ENCODE measurements at regions not wholly inside any gene's neighbourhood (a gene's known extent, or its start where the extent isn't known, plus 50 kb on each side); places are given as distances from the start of the nearest gene placed in this dataset.

DNA sequence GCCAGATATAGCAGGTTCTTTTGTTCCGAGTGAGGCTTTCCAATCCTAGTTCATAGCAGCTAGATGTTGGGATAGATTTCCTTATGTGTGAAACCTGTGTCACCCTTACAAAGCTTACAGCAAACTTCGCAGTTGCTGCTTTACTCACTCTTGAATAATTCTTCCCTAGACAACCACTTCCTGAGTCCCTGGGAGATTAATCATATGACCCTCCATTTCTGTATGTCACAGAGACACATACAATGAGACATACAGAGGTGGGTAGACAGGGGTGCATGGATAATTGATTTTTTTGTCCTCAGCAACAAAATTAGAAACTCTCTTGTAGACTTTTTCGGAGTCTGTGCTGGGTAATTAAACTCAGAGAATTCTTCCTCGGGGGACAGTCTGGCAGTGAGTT is 163.2 kb downstream of the NSUN3 start:
- Histone ChIP-seq H3K4me3 (ENCODE audit: control extremely low read depth in 1 of 5, extremely low read depth in 1 of 5, insufficient read depth in 1 of 5, low read depth in 2 of 5, low read length in 4 of 5) (no peak overlapping the region), H3K27ac (ENCODE audit: low read length in 2 of 2) (no peak overlapping the region), H4K20me1 (ENCODE audit: control insufficient read depth, insufficient read depth, low read length, poor library complexity, severe bottlenecking) (no peaks in the 10 kb centered on the region), H2AFZ (ENCODE audit: insufficient read depth, low read depth, low read length, poor library complexity, severe bottlenecking) (no peak overlapping the region), H3K4me1 (ENCODE audit: control insufficient read depth in 2 of 2, insufficient read depth in 2 of 2, low read length in 2 of 2) (no peaks in the 10 kb centered on the region), H3K9me3 (ENCODE audit: control extremely low read depth in 1 of 3, control insufficient read depth in 2 of 3, insufficient read depth in 1 of 3, low read length in 2 of 3) (peaks cover 0 to 1% (median 1%) of the 10 kb centered on the region in 3 donors), H3K27me3 (replicated peaks in 1 of 4; ENCODE audit: control extremely low read depth in 1 of 4, control insufficient read depth in 3 of 4, insufficient read depth in 4 of 4, low read length in 3 of 4) (no peaks in the 10 kb centered on the region), H3K4me2 (replicated peaks; ENCODE audit: low read depth, low read length, poor library complexity, severe bottlenecking) (no peak overlapping the region), H3K9ac (ENCODE audit: low read length) (no peak overlapping the region), H3K36me3 (replicated peaks in 1 of 2; ENCODE audit: control extremely low read depth in 1 of 2, control insufficient read depth in 1 of 2, extremely low read depth in 1 of 2, insufficient read depth in 2 of 2, low read length in 1 of 2) (no peaks in the 10 kb centered on the region), H3K79me2 (ENCODE audit: control insufficient read depth, insufficient read depth, low read length) (no peaks in the 10 kb centered on the region)
- H3K4me3 Mint-ChIP-seq = no peak overlapping the region
- no peaks in the 10 kb centered on the region for H3K4me1 Mint-ChIP-seq
- POLR2A ChIA-PET = no interaction called here
- H3K27me3 Mint-ChIP-seq = no peaks in the 10 kb centered on the region
- no peak for DNase-seq
- no peak overlapping the region for H3K27ac Mint-ChIP-seq
- no CpG with 5 or more reads among the region's 4 CpGs for WGBS (ENCODE audit: insufficient coverage)
- ATAC-seq (ENCODE audit: low read depth) = no peak
- CTCF ChIA-PET = no interaction called here
- H3K9me3 Mint-ChIP-seq (ENCODE audit: insufficient read depth) = peaks cover 5% of the 10 kb centered on the region
- TF ChIP-seq, protein P1, sequence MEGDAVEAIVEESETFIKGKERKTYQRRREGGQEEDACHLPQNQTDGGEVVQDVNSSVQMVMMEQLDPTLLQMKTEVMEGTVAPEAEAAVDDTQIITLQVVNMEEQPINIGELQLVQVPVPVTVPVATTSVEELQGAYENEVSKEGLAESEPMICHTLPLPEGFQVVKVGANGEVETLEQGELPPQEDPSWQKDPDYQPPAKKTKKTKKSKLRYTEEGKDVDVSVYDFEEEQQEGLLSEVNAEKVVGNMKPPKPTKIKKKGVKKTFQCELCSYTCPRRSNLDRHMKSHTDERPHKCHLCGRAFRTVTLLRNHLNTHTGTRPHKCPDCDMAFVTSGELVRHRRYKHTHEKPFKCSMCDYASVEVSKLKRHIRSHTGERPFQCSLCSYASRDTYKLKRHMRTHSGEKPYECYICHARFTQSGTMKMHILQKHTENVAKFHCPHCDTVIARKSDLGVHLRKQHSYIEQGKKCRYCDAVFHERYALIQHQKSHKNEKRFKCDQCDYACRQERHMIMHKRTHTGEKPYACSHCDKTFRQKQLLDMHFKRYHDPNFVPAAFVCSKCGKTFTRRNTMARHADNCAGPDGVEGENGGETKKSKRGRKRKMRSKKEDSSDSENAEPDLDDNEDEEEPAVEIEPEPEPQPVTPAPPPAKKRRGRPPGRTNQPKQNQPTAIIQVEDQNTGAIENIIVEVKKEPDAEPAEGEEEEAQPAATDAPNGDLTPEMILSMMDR (IDR thresholded peaks at IDR 0.05) = no peak
- no peak for TF ChIP-seq EZH2 (IDR thresholded peaks at IDR 0.05; ENCODE audit: borderline replicate concordance, insufficient read depth, low read depth, low read length, poor library complexity, severe bottlenecking)
- intact Hi-C loops (cut with micrococcal nuclease) = no loop called here

DNA sequence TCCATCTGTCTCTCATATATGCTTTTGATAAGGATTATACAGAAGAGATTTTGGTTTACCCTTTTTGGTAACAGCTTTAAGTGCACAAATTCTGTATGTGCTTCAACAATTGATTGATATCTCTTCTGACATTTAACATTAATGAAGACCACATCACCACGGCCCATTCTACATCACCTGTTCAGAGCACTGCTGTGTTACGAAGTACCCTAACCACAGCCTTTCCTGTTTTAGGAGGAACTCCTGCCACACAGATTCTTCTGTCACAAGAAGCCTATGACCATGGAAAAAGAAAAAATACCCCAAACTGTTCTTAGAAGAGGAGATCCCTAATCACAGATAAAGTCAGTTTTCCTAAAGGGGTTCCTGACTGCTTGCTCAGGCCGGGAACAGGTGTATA is 170.1 kb downstream of the NSUN3 start:
- H3K79me2 ChIP-seq (ENCODE audit: control insufficient read depth, insufficient read depth, low read length) = no peaks in the 10 kb centered on the region
- no peak overlapping the region for H3K9ac ChIP-seq (ENCODE audit: low read length)
- no peak overlapping the region for H3K27ac ChIP-seq (ENCODE audit: low read length in 2 of 2)
- WGBS (ENCODE audit: insufficient coverage) = 0% methylated on average over 2 of the region's 3 CpGs
- intact Hi-C loops (cut with micrococcal nuclease) = no loop called here
- H3K4me3 ChIP-seq (ENCODE audit: control extremely low read depth in 1 of 5, extremely low read depth in 1 of 5, insufficient read depth in 1 of 5, low read depth in 2 of 5, low read length in 4 of 5) = no peak overlapping the region
- H3K27me3 Mint-ChIP-seq = no peaks in the 10 kb centered on the region
- peaks cover 0 to 6% (median 0%) of the 10 kb centered on the region in 3 donors for H3K9me3 ChIP-seq (ENCODE audit: control extremely low read depth in 1 of 3, control insufficient read depth in 2 of 3, insufficient read depth in 1 of 3, low read length in 2 of 3)
- no peak for DNase-seq
- no peak overlapping the region for H2AFZ ChIP-seq (ENCODE audit: insufficient read depth, low read depth, low read length, poor library complexity, severe bottlenecking)
- H4K20me1 ChIP-seq (ENCODE audit: control insufficient read depth, insufficient read depth, low read length, poor library complexity, severe bottlenecking) = no peaks in the 10 kb centered on the region
- ChIA-PET CTCF (no interaction called here), POLR2A (no interaction called here)
- no peak for TF ChIP-seq EZH2 (IDR thresholded peaks at IDR 0.05; ENCODE audit: borderline replicate concordance, insufficient read depth, low read depth, low read length, poor library complexity, severe bottlenecking)
- TF ChIP-seq, protein P1 (IDR thresholded peaks at IDR 0.05) = no peak
- H3K27me3 ChIP-seq (replicated peaks in 1 of 4; ENCODE audit: control extremely low read depth in 1 of 4, control insufficient read depth in 3 of 4, insufficient read depth in 4 of 4, low read length in 3 of 4) = no peaks in the 10 kb centered on the region
- H3K4me2 ChIP-seq (replicated peaks; ENCODE audit: low read depth, low read length, poor library complexity, severe bottlenecking) = no peak overlapping the region
- no peaks in the 10 kb centered on the region for H3K36me3 ChIP-seq (replicated peaks in 1 of 2; ENCODE audit: control extremely low read depth in 1 of 2, control insufficient read depth in 1 of 2, extremely low read depth in 1 of 2, insufficient read depth in 2 of 2, low read length in 1 of 2)
- no peak overlapping the region for H3K4me3 Mint-ChIP-seq
- no peaks in the 10 kb centered on the region for H3K4me1 Mint-ChIP-seq
- no peak for ATAC-seq (ENCODE audit: low read depth)
- H3K9me3 Mint-ChIP-seq (ENCODE audit: insufficient read depth) = peaks cover 7% of the 10 kb centered on the region
- no peaks in the 10 kb centered on the region for H3K4me1 ChIP-seq (ENCODE audit: control insufficient read depth in 2 of 2, insufficient read depth in 2 of 2, low read length in 2 of 2)
- no peak overlapping the region for H3K27ac Mint-ChIP-seq

Data from B cell (primary cell).